Endothelial cell of umbilical vein (primary cell): ENCODE measurements at regions not wholly inside any gene's neighbourhood (a gene's known extent, or its start where the extent isn't known, plus 50 kb on each side); places are given as distances from the start of the nearest gene placed in this dataset.

ENCODE experiments used
- BruUV-seq: library from RNA; stranded (reverse); fragments of 400-500 nt; replicated peaks from 2 replicates; lab custom pipeline; 2021; lab: Mats Ljungman, UMichigan
- CTCF ChIA-PET: fragments of 300-600, 350-600 bp; sonication (Branson Sonifier 250); formaldehyde crosslinking; loops from one replicate; lab custom pipeline; 2021; ENCODE audit warnings: antibody characterized with exemption, inconsistent platforms; lab: Charles Lee
- POLR2A ChIA-PET: fragments of 300-600, 350-600 bp; sonication (Branson Sonifier 250); formaldehyde crosslinking; loops from one replicate; lab custom pipeline; 2021; ENCODE audit warnings: antibody characterized with exemption, inconsistent platforms; lab: Charles Lee
- DNase-seq: peaks from one replicate; pipeline ENCODE4 v3.0.0-alpha.2; 2011; ENCODE audit warnings: low read depth, low spot score
- FAIRE-seq: peaks from 2 replicates; lab custom pipeline; 2011; peaks lifted over from hg19 to GRCh38; lab: Jason Lieb, UNC
- H2AFZ ChIP-seq: 2 replicates; pipeline ENCODE4 v1.6.0; 2012; ENCODE audit warnings: low read depth, low read length, control low read depth, inconsistent platforms
- H3K27ac ChIP-seq: 2 replicates; pipeline ENCODE4 v1.5.1; 2011; ENCODE audit warnings: low read depth, mild to moderate bottlenecking, control low read depth, low read length, moderate library complexity; ENCODE audit not compliant: insufficient read depth
- H3K27me3 ChIP-seq, 2 experiments: 2 replicates each; pipeline versions ENCODE4 v1.6.0 to v1.6.1; 2011; ENCODE audit warnings: low read length in 2 of 2, mixed read lengths in 1 of 2; ENCODE audit not compliant: control insufficient read depth in 2 of 2, insufficient read depth in 2 of 2
- H3K36me3 ChIP-seq, 2 experiments: 2 replicates in 1 of 2; 3 replicates in 1 of 2; pipeline ENCODE4 v1.5.1; 2011; ENCODE audit warnings: low read length in 2 of 2, mild to moderate bottlenecking in 1 of 2, moderate library complexity in 1 of 2; ENCODE audit not compliant: control insufficient read depth in 2 of 2, insufficient read depth in 2 of 2; ENCODE audit errors: extremely low read depth in 1 of 2
- H3K4me1 ChIP-seq: 3 replicates; pipeline ENCODE4 v1.5.1; 2011; ENCODE audit warnings: mild to moderate bottlenecking, low read length; ENCODE audit not compliant: control insufficient read depth, insufficient read depth; ENCODE audit errors: extremely low read depth
- H3K4me2 ChIP-seq: 2 replicates; pipeline ENCODE4 v1.6.1; 2011; ENCODE audit warnings: low read length, control low read depth, mixed read lengths; ENCODE audit not compliant: insufficient read depth
- H3K4me3 ChIP-seq, 3 experiments: fragments of 200-600 bp in 1 of 3; sonication (generic), shearing (Covaris generic) in 1 of 3; replicated peaks in 1 of 3; 2 replicates each; pipeline ENCODE4 v1.5.1; 2011 to 2016; ENCODE audit warnings: control low read depth in 3 of 3, low read length in 3 of 3, mild to moderate bottlenecking in 2 of 3, inconsistent platforms in 1 of 3, low read depth in 1 of 3, moderate library complexity in 1 of 3; ENCODE audit not compliant: insufficient read depth in 1 of 3
- H3K79me2 ChIP-seq: 2 replicates; pipeline ENCODE4 v1.6.0; 2012; ENCODE audit warnings: low read length, inconsistent platforms; ENCODE audit not compliant: control insufficient read depth, insufficient read depth
- H3K9ac ChIP-seq: replicated peaks from 2 replicates; pipeline ENCODE3; 2011; ENCODE audit warnings: low read length, control low read depth; ENCODE audit not compliant: insufficient read depth; ENCODE audit errors: extremely low read depth
- H3K9me1 ChIP-seq: replicated peaks from 3 replicates; pipeline ENCODE4 v1.6.0; 2011; ENCODE audit warnings: mild to moderate bottlenecking, low read length; ENCODE audit not compliant: control insufficient read depth, insufficient read depth; ENCODE audit errors: extremely low read depth
- H3K9me3 ChIP-seq: replicated peaks from 2 replicates; pipeline ENCODE4 v1.5.1; 2012; ENCODE audit warnings: low read length, inconsistent platforms; ENCODE audit not compliant: control insufficient read depth, insufficient read depth
- H4K20me1 ChIP-seq: replicated peaks from 2 replicates; pipeline ENCODE3; 2011; ENCODE audit warnings: mild to moderate bottlenecking, low read length; ENCODE audit not compliant: control insufficient read depth, insufficient read depth; ENCODE audit errors: extremely low read depth
- CTCF ChIP-seq, 2 donors: IDR thresholded peaks; 1 replicate in 1 of 2; 2 replicates in 1 of 2; pipeline ENCODE4 v1.5.1; 2011; ENCODE audit warnings: low read length in 2 of 2, mild to moderate bottlenecking in 2 of 2, moderate library complexity in 2 of 2, control low read depth in 1 of 2, inconsistent platforms in 1 of 2, low read depth in 1 of 2; ENCODE audit not compliant: insufficient read depth in 1 of 2; ENCODE audit errors: extremely low read depth in 1 of 2
- EZH2 ChIP-seq: IDR thresholded peaks from 2 replicates; pipeline ENCODE4 v1.6.1; 2012; ENCODE audit warnings: borderline replicate concordance, low read depth, mild to moderate bottlenecking, moderate library complexity, low read length, inconsistent platforms; ENCODE audit not compliant: severe bottlenecking
- FOS ChIP-seq: IDR thresholded peaks from 2 replicates; pipeline ENCODE4 v1.6.1; 2011; ENCODE audit warnings: mild to moderate bottlenecking, low read length, moderate library complexity, borderline replicate concordance; ENCODE audit not compliant: insufficient read depth
- GATA2 ChIP-seq: IDR thresholded peaks from 2 replicates; pipeline ENCODE4 v1.7.0; 2011; ENCODE audit warnings: low read depth, mild to moderate bottlenecking, moderate library complexity, mixed read lengths, low read length; ENCODE audit not compliant: insufficient read length, insufficient read depth
- JUN ChIP-seq: IDR thresholded peaks from 2 replicates; pipeline ENCODE4 v1.6.1; 2011; ENCODE audit warnings: borderline replicate concordance, low read depth; ENCODE audit not compliant: insufficient read length, insufficient read depth
- MAX ChIP-seq: IDR thresholded peaks from 2 replicates; pipeline ENCODE4 v1.6.1; 2011; ENCODE audit not compliant: insufficient read depth, insufficient read length
- MYC ChIP-seq: IDR thresholded peaks from one replicate; pipeline ENCODE4 v1.6.1; 2011; ENCODE audit warnings: mild to moderate bottlenecking, low read depth, low read length
- POLR2A ChIP-seq: IDR thresholded peaks from 2 replicates; pipeline ENCODE4 v1.6.1; 2012; ENCODE audit warnings: low read depth, mild to moderate bottlenecking, control low read depth, low read length
- POLR2AphosphoS5 ChIP-seq: IDR thresholded peaks from 2 replicates; pipeline ENCODE4 v1.6.1; 2012; ENCODE audit warnings: low read depth, mild to moderate bottlenecking, control low read depth, low read length, moderate library complexity; ENCODE audit not compliant: insufficient read depth
- dilution Hi-C: fragments of 300-500 bp; cut with MboI; formaldehyde crosslinking; loops from one replicate; pipeline ENCODE4 v1.15.0; 2019; ENCODE audit warnings: low sequenced_read_pairs; ENCODE audit not compliant: extremely low pct_ligation_motif_present
- intact Hi-C: fragments of 100-400 bp; cut with micrococcal nuclease; formaldehyde crosslinking; loops from one replicate; pipeline ENCODE4 v1.10.0; 2022

GRCh38 chr2:144704709-144705095, 184.8 kb upstream of the ZEB2 start:
- Histone ChIP-seq H3K4me3 (no peak overlapping the region), H3K27ac (no peak overlapping the region), H3K4me1 (no peaks in the 10 kb centered on the region), H4K20me1 (no peaks in the 10 kb centered on the region), H3K79me2 (no peaks in the 10 kb centered on the region), H3K9me1 (no peaks in the 10 kb centered on the region), H3K9me3 (no peaks in the 10 kb centered on the region), H3K4me2 (no peak overlapping the region), H3K27me3 (no peaks in the 10 kb centered on the region), H3K9ac (no peak overlapping the region), H3K36me3 (no peaks in the 10 kb centered on the region), H2AFZ (no peak overlapping the region)
- ChIA-PET POLR2A (no interaction called here), CTCF (no interaction called here)
- no peak for TF ChIP-seq CTCF (IDR thresholded peaks at IDR 0.05; ENCODE audit: extremely low read depth in 1 of 2, insufficient read depth in 1 of 2, low read depth in 1 of 2, low read length in 2 of 2)
- intact Hi-C loops (no loop called here), dilution Hi-C loops (no loop called here)
- FAIRE-seq (no peak), DNase-seq (no peak)
- no TSS peak for BruUV-seq

- no peaks in the 10 kb centered on the region for H4K20me1 ChIP-seq
- DNase-seq, result peak; percentile 10
- H3K4me1 ChIP-seq, result no peaks in the 10 kb centered on the region
- no peaks in the 10 kb centered on the region for H3K9me3 ChIP-seq
- intact Hi-C loops, result no loop called here
- H3K4me2 ChIP-seq, result no peak overlapping the region
- H3K27ac ChIP-seq, result no peak overlapping the region
- H3K36me3 ChIP-seq, result no peaks in the 10 kb centered on the region
- no peak for TF ChIP-seq POLR2AphosphoS5
- no peak for TF ChIP-seq EZH2
- TF ChIP-seq GATA2, result no peak
- TF ChIP-seq FOS, result no peak
- no peak for TF ChIP-seq JUN
- TF ChIP-seq CTCF (IDR thresholded peaks at IDR 0.05; ENCODE audit: extremely low read depth in 1 of 2, insufficient read depth in 1 of 2, low read depth in 1 of 2, low read length in 2 of 2), result no peak
- TF ChIP-seq POLR2A, result no peak
- TF ChIP-seq MAX, result no peak
- TF ChIP-seq MYC, result no peak
- no TSS peak for BruUV-seq
- no peak overlapping the region for H2AFZ ChIP-seq
- dilution Hi-C loops, result no loop called here
- ChIA-PET CTCF (no interaction called here), POLR2A (no interaction called here)
- H3K9me1 ChIP-seq, result no peaks in the 10 kb centered on the region
- FAIRE-seq, result no peak
- H3K27me3 ChIP-seq, result no peaks in the 10 kb centered on the region
- no peak overlapping the region for H3K9ac ChIP-seq
- no peaks in the 10 kb centered on the region for H3K79me2 ChIP-seq
- no peak overlapping the region for H3K4me3 ChIP-seq
Observed at GRCh38 chr2:144703852-144704708, 184.2 kb upstream of the ZEB2 start.
